ENCODE measurements at regions not wholly inside any gene's neighbourhood (a gene's known extent, or its start where the extent isn't known, plus 50 kb on each side); places are given as distances from the start of the nearest gene placed in this dataset.

DNA sequence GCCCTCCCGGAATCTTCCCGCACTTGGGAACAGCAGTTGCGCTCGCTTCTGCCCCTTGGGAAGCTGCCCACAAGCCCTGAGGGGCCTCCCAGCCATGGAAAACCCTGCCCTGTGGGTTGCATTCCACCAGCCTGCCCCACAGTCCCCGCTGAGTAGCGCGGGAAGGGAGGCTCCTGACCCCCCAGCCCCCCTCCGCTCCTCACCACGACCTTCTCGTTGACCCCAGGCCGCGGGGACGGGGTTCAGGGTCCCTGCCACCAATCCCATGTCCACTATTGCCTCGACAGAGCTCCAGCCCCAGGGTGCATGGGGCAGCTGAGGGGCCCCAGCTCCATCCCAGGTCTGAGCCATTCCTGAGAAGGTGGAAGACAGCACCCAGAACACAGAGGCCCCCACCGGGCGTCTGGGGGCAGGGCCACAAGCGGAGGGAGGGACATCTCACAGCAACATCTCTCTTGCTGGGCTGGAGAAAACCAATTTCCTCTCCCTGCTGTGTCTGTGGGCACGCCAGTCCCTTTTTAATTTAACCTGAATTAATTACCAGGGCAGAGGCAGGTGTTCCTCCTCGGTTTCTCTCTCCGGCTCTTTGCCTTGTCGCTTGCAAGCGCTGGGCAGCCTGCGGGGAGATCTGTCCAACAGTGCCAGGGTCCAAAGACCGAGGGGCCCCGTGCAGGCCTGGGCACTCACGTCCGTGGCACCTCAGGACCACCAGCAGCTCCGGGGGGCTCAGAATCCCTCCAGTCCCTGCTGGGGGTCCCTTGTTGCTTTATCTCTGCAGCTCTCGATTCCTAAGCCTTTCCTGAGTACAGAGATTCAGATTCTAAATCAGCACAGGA, 57.9 kb downstream of the FOXL3 start:
- 93 to 95% methylated on average over 17 to 18 of the region's 29 CpGs for WGBS, 2 donors

DNA sequence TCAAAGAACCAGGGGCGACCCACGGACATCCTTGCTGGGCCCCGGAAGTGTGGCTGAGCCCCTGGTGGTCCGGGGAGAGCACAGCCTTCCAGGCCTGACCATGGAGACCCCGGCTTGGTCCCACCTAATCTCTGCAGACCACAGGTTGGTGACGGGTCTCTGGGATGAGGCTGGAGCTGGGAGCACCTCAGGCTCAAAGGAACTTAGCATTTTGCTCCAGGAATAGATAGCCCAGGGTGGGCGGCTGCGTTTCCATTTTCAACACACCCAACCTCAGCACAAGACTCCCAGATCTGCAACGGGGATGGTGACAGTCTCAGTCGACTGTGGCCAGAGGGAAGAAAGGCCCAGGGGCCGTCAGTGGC, 58.5 kb downstream of the FOXL3 start:
- intact Hi-C loops (cut with DNase I): no loop called here
- TF ChIP-seq POLR2A (IDR thresholded peaks at IDR 0.05): no peak
- TF ChIP-seq CTCF (IDR thresholded peaks at IDR 0.05): no peak
- whole genome bisulfite sequencing, 2 donors: 78 to 80% methylated on average over 10 to 11 of the region's 11 CpGs

More for the DNA sequence above, 57.9 kb downstream of the FOXL3 start:
- DNase-seq: no peak
- H3K4me1 ChIP-seq: peaks cover 0 to 6% of the 10 kb centered on the region in 2 donors
- no peak for TF ChIP-seq POLR2A (IDR thresholded peaks at IDR 0.05)
- TF ChIP-seq CTCF (IDR thresholded peaks at IDR 0.05): no peak
- H3K36me3 ChIP-seq: no peaks in the 10 kb centered on the region
- no peaks in the 10 kb centered on the region for H3K27me3 ChIP-seq
- intact Hi-C loops (cut with DNase I): no loop called here
- no peaks in the 10 kb centered on the region for H3K9me3 ChIP-seq
- H3K4me3 ChIP-seq (replicated peaks in 1 of 3): no peak overlapping the region
- no peak overlapping the region for H3K27ac ChIP-seq

DNA sequence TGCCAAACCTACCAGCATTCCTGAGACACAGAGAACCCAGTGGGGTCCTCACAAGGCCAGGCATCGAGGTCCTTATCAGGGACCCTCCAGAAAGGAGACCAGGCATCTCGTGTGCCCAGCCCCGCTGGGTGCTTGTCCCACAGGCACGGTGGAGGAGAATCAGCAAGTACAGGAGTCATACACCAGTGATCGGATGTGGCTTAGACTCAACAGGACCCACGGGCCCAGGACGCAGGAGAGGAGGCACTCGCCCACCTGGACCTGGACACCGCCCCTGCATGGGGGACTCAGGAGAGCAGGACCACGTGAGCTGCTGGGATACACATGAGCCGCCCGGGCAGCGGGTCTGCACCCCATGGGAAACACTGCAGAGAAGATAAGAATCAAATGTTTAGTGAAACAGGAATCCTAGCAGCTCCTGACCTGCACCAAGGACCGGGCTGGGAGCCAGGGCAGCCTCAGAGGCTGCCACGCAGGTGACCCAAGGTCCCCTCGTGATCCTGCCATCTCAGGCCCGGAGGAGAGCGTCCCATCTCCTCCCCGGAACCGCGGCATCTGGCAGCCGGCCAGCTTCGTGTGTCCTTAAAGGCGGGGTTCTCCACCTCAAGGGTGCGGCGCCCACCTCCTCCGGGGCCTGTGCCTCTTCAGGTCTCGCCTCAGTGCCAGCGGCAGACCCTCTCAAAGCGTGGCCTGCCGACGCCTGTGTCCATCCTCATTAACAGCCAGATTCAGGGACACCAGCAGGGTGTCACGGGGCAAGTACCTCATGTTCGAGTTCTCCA, 59.2 kb downstream of the FOXL3 start:
- Histone ChIP-seq H3K27ac (no peak overlapping the region), H3K4me1 (peaks cover 0 to 6% of the 10 kb centered on the region in 2 donors), H3K27me3 (no peaks in the 10 kb centered on the region), H3K9me3 (no peaks in the 10 kb centered on the region), H3K36me3 (no peaks in the 10 kb centered on the region), H3K4me3 (replicated peaks in 1 of 3) (no peak overlapping the region)
- no peak for TF ChIP-seq CTCF (IDR thresholded peaks at IDR 0.05)
- TF ChIP-seq POLR2A (IDR thresholded peaks at IDR 0.05): no peak
- intact Hi-C loops (cut with DNase I): no loop called here
- DNase-seq: peak; percentile 26 to 30
- 52 to 57% methylated on average over 9 to 30 of the region's 34 CpGs for WGBS, 2 donors

More for the DNA sequence above, 58.5 kb downstream of the FOXL3 start:
- no peaks in the 10 kb centered on the region for H3K9me3 ChIP-seq
- H3K36me3 ChIP-seq: no peaks in the 10 kb centered on the region
- no peak overlapping the region for H3K4me3 ChIP-seq (replicated peaks in 1 of 3)
- H3K27me3 ChIP-seq: no peaks in the 10 kb centered on the region
- no peak overlapping the region for H3K27ac ChIP-seq
- peaks cover 0 to 6% of the 10 kb centered on the region in 2 donors for H3K4me1 ChIP-seq
- DNase-seq: no peak

GRCh38 chr7:351256-351655, 61.3 kb downstream of the FOXL3 start:
- H3K4me3 ChIP-seq (replicated peaks in 1 of 3): no peak overlapping the region
- intact Hi-C loops (cut with DNase I): no loop called here
- TF ChIP-seq CTCF (IDR thresholded peaks at IDR 0.05) (no peak), POLR2A (IDR thresholded peaks at IDR 0.05) (no peak)

More at GRCh38 chr7:351256-351655, 61.3 kb downstream of the FOXL3 start:
- no peaks in the 10 kb centered on the region for H3K9me3 ChIP-seq
- H3K36me3 ChIP-seq: no peaks in the 10 kb centered on the region
- 71 to 79% methylated on average over 20 of the region's 20 CpGs for WGBS, 2 donors
- DNase-seq: peak; percentile 13 to 26
- peaks cover 0 to 6% of the 10 kb centered on the region in 2 donors for H3K4me1 ChIP-seq
- H3K27ac ChIP-seq: no peak overlapping the region
- H3K27me3 ChIP-seq: no peaks in the 10 kb centered on the region

All from thyroid gland (tissue), 4 donors.